Endothelial cell (in vitro differentiated cells): ENCODE measurements at regions not wholly inside any gene's neighbourhood (a gene's known extent, or its start where the extent isn't known, plus 50 kb on each side); places are given as distances from the start of the nearest gene placed in this dataset.

Experiments
- DNase-seq: peaks from one replicate; pipeline ENCODE4 v3.0.0; 2021; ENCODE audit warnings: low spot score
- H3K27ac Mint-ChIP-seq: one replicate; pipeline ENCODE4 v1.8.0; 2021; ENCODE audit warnings: mixed read lengths, inconsistent platforms; ENCODE audit not compliant: unreplicated experiment
- H3K27me3 Mint-ChIP-seq: one replicate; pipeline ENCODE4 v1.8.0; 2021; ENCODE audit warnings: mild to moderate bottlenecking, moderate library complexity, mixed read lengths, inconsistent platforms; ENCODE audit not compliant: unreplicated experiment
- H3K36me3 Mint-ChIP-seq: one replicate; pipeline ENCODE4 v1.8.0; 2021; ENCODE audit warnings: mild to moderate bottlenecking, low read depth, mixed read lengths, inconsistent platforms; ENCODE audit not compliant: unreplicated experiment
- H3K4me1 Mint-ChIP-seq: one replicate; pipeline ENCODE4 v1.8.0; 2021; ENCODE audit warnings: mild to moderate bottlenecking, mixed read lengths, inconsistent platforms; ENCODE audit not compliant: unreplicated experiment
- H3K4me3 Mint-ChIP-seq: one replicate; pipeline ENCODE4 v1.8.0; 2021; ENCODE audit warnings: mild to moderate bottlenecking, mixed read lengths, inconsistent platforms; ENCODE audit not compliant: unreplicated experiment
- H3K9me3 Mint-ChIP-seq: one replicate; pipeline ENCODE4 v1.8.0; 2021; ENCODE audit warnings: mixed read lengths, inconsistent platforms; ENCODE audit not compliant: unreplicated experiment
- CTCF ChIP-seq: fragments of 200-600 bp; sonication (generic); IDR thresholded peaks from one replicate; pipeline ENCODE4 v1.5.0; 2021; ENCODE audit warnings: antibody characterized with exemption; ENCODE audit not compliant: unreplicated experiment

DNA sequence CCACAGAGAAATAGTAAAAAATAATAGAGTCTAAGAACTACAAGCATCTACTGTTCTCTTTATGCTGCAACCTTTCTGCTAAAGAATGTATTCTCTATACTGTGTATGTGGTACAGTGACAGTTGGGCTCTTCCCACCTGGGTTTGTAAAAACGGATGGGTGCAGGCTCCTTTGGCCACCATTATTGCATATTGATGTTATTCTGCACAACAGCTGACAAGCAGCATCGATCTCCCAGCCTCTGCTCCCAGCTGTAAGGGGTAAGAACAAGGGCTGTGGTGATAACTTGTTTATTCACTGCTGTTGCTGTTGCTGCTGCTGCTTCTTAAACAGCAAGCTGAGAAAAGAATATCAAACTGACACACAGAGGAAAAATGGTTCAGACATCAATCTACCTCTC lies 56.1 kb downstream of the KCNRG start:
- no peaks in the 10 kb centered on the region for H3K9me3 Mint-ChIP-seq
- no peaks in the 10 kb centered on the region for H3K27me3 Mint-ChIP-seq
- H3K4me3 Mint-ChIP-seq = no peak overlapping the region
- H3K27ac Mint-ChIP-seq = no peak overlapping the region
- no peak for DNase-seq
- no peak for TF ChIP-seq CTCF
- no peaks in the 10 kb centered on the region for H3K4me1 Mint-ChIP-seq
- no peaks in the 10 kb centered on the region for H3K36me3 Mint-ChIP-seq

GRCh38 chr13:50072676-50073075 lies 57.4 kb downstream of the KCNRG start:
- Mint-ChIP-seq H3K27ac (no peak overlapping the region), H3K4me1 (no peaks in the 10 kb centered on the region), H3K36me3 (no peaks in the 10 kb centered on the region), H3K9me3 (no peaks in the 10 kb centered on the region), H3K27me3 (no peaks in the 10 kb centered on the region), H3K4me3 (no peak overlapping the region)
- DNase-seq = no peak
- TF ChIP-seq CTCF = no peak

DNA sequence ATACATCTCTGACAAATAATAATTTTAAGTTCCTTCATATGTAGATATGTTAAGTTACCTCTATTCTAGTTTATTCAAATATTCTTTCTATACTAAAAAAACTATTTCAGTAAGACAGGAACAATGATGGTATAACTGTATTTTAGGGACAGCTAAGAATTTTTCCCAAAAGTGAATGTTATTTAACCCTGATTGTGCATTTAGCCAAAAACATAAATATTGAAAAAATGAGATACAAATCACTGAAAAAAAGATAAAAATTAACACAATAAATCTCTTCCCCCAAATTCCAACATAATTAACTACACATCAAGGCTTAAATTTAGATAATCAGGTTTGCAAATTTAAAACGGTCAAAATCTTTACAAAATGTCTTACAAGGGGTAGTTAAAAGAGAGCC lies 58.1 kb downstream of the KCNRG start:
- Mint-ChIP-seq H3K4me3 (no peak overlapping the region), H3K27me3 (no peaks in the 10 kb centered on the region), H3K4me1 (no peaks in the 10 kb centered on the region), H3K27ac (no peak overlapping the region), H3K36me3 (no peaks in the 10 kb centered on the region), H3K9me3 (no peaks in the 10 kb centered on the region)
- TF ChIP-seq CTCF = no peak
- no peak for DNase-seq

DNA sequence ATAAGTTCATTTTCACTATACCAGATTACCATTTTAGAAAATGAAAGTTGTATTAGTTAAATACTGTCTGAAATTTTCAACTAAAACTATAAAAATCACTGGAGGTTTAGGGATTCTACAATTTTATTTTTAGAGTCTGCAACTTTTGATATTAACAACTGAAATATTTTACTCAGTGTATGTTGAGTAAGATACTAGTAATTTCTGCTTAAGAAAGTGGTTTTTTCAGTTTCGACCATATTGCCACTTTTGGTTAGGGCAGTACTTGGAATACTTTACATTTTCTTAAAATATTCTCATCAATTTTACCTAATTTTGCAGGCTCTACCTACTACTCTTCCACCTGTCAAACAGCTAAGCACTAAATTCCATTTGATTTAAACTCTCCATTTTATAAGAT lies 59.6 kb downstream of the KCNRG start:
- H3K4me3 Mint-ChIP-seq = no peak overlapping the region
- H3K9me3 Mint-ChIP-seq = no peaks in the 10 kb centered on the region
- DNase-seq = no peak
- no peak for TF ChIP-seq CTCF
- H3K27ac Mint-ChIP-seq = no peak overlapping the region
- H3K36me3 Mint-ChIP-seq = no peaks in the 10 kb centered on the region
- H3K27me3 Mint-ChIP-seq = no peaks in the 10 kb centered on the region
- H3K4me1 Mint-ChIP-seq = no peaks in the 10 kb centered on the region

DNA sequence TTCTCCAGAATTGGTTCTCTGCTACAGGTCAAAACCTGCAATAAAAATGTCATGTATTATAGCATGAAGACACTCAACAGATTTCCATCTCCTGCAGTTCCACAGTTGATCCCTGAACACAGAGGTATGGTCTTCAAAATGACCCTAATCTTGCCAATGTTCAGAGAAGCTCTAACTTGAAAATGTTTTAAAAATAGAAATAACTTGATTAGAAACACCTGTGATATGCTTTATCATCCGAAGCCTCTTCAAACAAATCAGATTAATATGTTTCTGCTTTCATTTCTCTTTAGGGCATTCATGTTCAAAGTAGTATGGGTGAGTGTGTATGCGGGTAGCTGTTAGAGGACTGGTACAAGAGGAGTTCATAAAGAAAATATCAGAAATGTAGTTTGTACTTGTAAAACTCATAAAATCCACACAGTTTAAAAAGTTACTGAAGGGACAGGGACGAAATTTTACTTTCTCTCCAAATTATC lies 60.4 kb downstream of the KCNRG start:
- H3K9me3 Mint-ChIP-seq = no peaks in the 10 kb centered on the region
- H3K36me3 Mint-ChIP-seq = no peaks in the 10 kb centered on the region
- no peaks in the 10 kb centered on the region for H3K27me3 Mint-ChIP-seq
- DNase-seq = no peak
- H3K4me3 Mint-ChIP-seq = no peak overlapping the region
- no peak for TF ChIP-seq CTCF
- H3K4me1 Mint-ChIP-seq = peaks cover 7% of the 10 kb centered on the region
- H3K27ac Mint-ChIP-seq = no peak overlapping the region
